Lung (tissue), 11 donors: ENCODE measurements at regions not wholly inside any gene's neighbourhood (a gene's known extent, or its start where the extent isn't known, plus 50 kb on each side); places are given as distances from the start of the nearest gene placed in this dataset.

Experiments used
- ATAC-seq: fragments of 200-7000 bp; cut with Tn5 transposase; one replicate; pipeline ENCODE4 v1.9.1; 2020; ENCODE audit warnings: moderate number of reproducible peaks; ENCODE audit not compliant: insufficient read depth, low FRiP score
- DNase-seq, 3 donors: peaks; one replicate each; pipeline ENCODE4 v3.0.0-alpha.2; 2013 to 2017
- H3K27ac ChIP-seq, 2 donors: one replicate each; pipeline ENCODE4 v1.5.1; 2013; ENCODE audit warnings: mild to moderate bottlenecking in 2 of 2, moderate library complexity in 2 of 2, control low read depth in 1 of 2, inconsistent platforms in 1 of 2, low read depth in 1 of 2, low read length in 1 of 2
- H3K27me3 ChIP-seq, 3 donors: one replicate each; pipeline ENCODE4 v1.5.1; 2013; ENCODE audit warnings: low read length in 2 of 3; ENCODE audit not compliant: control insufficient read depth in 3 of 3, insufficient read depth in 3 of 3
- H3K36me3 ChIP-seq, 4 donors: one replicate each; pipeline ENCODE4 v1.5.1; 2013; ENCODE audit warnings: low read length in 4 of 4, mild to moderate bottlenecking in 1 of 4, moderate library complexity in 1 of 4; ENCODE audit not compliant: control insufficient read depth in 4 of 4, insufficient read depth in 4 of 4
- H3K4me1 ChIP-seq, 5 donors: one replicate each; pipeline ENCODE4 v1.5.1; 2013; ENCODE audit warnings: low read length in 5 of 5, mild to moderate bottlenecking in 2 of 5, moderate library complexity in 1 of 5; ENCODE audit not compliant: control insufficient read depth in 5 of 5, insufficient read depth in 5 of 5
- H3K4me3 ChIP-seq: one replicate; pipeline ENCODE4 v1.5.1; 2013; ENCODE audit warnings: mild to moderate bottlenecking, control low read depth, moderate library complexity
- H3K9ac ChIP-seq, 2 donors: one replicate each; pipeline ENCODE4 v1.5.1; 2013; ENCODE audit warnings: low read length in 2 of 2, control low read depth in 1 of 2; ENCODE audit not compliant: insufficient read depth in 1 of 2
- H3K9me3 ChIP-seq, 4 donors: one replicate each; pipeline ENCODE4 v1.5.1; 2013; ENCODE audit warnings: low read length in 3 of 4, mild to moderate bottlenecking in 1 of 4, moderate library complexity in 1 of 4; ENCODE audit not compliant: control insufficient read depth in 4 of 4, insufficient read depth in 3 of 4
- WGBS, 2 donors: extraction: QIAGEN DNeasy Blood & Tissue Kit; methylation state at CpG; one replicate each; pipeline ENCODE4 v1.1.7; 2013; 5-methylcytosine and 5-hydroxymethylcytosine counted together
- TF ChIP-seq, protein P1 (sequence below): IDR thresholded peaks from 2 replicates; pipeline ENCODE4 v1.5.1; 2012; ENCODE audit warnings: mild to moderate bottlenecking; ENCODE audit errors: control extremely low read depth, extremely low read depth
- donor health status: control.
- donor health status: control.
- donor health status: Bipolar disorder and iron deficiency.
- donor health status: healthy.
- donor health status: DM: yes; HTN: yes; CAD: no.

DNA sequence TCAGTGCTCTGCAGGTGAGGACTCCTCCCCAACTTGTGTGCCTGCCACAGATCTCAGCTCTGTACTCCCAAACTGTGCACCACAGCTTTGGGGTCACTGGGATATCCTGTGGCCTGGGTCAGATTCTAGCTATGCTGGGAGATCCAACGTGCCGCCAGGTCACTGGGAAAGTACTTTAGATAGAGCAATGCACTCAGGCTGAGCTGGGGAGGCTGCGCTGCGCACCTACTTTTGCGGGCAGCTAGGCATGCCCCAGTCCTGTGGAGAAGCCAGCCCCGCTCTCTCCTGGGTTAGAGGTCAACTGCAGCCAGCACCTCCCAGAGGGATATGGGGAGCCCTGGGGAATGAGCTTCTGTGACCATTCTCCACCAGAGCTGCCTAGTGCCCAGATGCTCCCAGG, 552.1 kb upstream of the CDH9 start:
- TF ChIP-seq, protein P1, sequence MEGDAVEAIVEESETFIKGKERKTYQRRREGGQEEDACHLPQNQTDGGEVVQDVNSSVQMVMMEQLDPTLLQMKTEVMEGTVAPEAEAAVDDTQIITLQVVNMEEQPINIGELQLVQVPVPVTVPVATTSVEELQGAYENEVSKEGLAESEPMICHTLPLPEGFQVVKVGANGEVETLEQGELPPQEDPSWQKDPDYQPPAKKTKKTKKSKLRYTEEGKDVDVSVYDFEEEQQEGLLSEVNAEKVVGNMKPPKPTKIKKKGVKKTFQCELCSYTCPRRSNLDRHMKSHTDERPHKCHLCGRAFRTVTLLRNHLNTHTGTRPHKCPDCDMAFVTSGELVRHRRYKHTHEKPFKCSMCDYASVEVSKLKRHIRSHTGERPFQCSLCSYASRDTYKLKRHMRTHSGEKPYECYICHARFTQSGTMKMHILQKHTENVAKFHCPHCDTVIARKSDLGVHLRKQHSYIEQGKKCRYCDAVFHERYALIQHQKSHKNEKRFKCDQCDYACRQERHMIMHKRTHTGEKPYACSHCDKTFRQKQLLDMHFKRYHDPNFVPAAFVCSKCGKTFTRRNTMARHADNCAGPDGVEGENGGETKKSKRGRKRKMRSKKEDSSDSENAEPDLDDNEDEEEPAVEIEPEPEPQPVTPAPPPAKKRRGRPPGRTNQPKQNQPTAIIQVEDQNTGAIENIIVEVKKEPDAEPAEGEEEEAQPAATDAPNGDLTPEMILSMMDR: no peak
- H3K27ac ChIP-seq: no peak overlapping the region
- WGBS, 2 donors: 95 to 98% methylated on average over 6 of the region's 6 CpGs
- no peak for DNase-seq
- no peak for ATAC-seq
- no peaks in the 10 kb centered on the region for H3K4me1 ChIP-seq
- H3K36me3 ChIP-seq: no peaks in the 10 kb centered on the region
- peaks cover 0 to 7% (median 0%) of the 10 kb centered on the region in 4 donors for H3K9me3 ChIP-seq
- H3K9ac ChIP-seq: no peak overlapping the region
- no peak overlapping the region for H3K4me3 ChIP-seq
- H3K27me3 ChIP-seq: no peaks in the 10 kb centered on the region

DNA sequence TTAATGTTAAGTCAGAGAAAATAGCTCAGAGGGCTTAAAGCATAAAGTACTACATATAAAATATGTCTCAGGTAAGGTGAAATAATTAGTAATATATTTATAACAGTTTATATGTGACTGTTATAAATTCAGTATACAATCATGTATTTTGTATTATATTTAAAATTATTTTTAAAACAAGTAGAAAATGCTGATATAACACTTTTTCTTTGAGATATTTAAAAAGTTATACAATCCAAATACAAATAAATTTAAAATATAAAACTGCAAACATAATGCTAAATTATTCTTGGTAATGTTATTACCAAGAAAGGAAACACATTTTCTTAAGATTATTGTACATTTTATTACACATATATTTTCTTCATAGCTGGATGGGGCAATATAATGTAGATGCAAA, 539.9 kb upstream of the CDH9 start:
- no peak overlapping the region for H3K27ac ChIP-seq
- H3K9ac ChIP-seq: no peak overlapping the region
- H3K4me1 ChIP-seq: no peaks in the 10 kb centered on the region
- no peak for ATAC-seq
- no peak for DNase-seq
- no peaks in the 10 kb centered on the region for H3K9me3 ChIP-seq
- H3K4me3 ChIP-seq: no peak overlapping the region
- TF ChIP-seq, protein P1: no peak
- H3K27me3 ChIP-seq: no peaks in the 10 kb centered on the region
- H3K36me3 ChIP-seq: no peaks in the 10 kb centered on the region

DNA sequence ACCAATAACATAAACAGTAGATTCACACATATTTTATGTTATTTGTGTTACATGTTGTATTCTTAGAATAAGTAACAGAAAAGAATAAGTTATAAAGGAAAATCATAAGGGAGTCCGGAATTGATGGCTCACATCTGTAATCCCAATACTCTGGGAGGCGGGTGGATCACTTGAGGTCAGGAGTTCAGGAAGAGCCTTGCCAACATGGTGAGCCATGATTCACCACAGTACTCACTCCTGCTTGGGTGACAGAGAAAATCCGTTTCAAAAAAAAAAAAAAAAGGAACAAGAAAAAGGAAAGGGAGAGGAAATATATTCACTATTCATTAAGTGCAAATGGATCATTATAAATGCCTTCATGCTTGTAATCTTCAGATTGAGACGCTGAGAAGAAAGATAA, 533.3 kb upstream of the CDH9 start:
- Histone ChIP-seq H3K9me3 (no peaks in the 10 kb centered on the region), H3K27me3 (no peaks in the 10 kb centered on the region), H3K9ac (no peak overlapping the region), H3K4me3 (no peak overlapping the region), H3K4me1 (no peaks in the 10 kb centered on the region), H3K27ac (no peak overlapping the region), H3K36me3 (no peaks in the 10 kb centered on the region)
- TF ChIP-seq, protein P1: no peak
- 76 to 87% methylated on average over 4 of the region's 4 CpGs for WGBS, 2 donors
- no peak for ATAC-seq
- no peak for DNase-seq

DNA sequence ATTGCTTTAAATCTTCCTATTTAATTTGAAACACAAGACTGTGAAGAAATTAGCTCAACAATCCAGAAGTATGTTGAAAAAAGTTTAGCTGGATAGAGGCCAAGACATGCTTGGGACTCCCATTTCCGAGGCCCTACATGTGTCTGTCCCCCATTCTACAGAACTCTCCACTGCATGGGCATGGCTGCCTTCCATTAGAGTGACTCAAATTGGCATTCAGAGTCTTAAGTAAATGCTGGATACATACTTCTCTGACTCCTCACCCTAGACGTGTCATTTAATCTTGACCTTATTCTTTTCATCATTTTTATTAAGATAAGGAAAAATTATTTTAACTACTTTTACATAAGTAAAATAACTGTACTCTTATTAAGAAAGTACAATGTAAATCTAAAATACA, 530.4 kb upstream of the CDH9 start:
- Histone ChIP-seq H3K4me3 (no peak overlapping the region), H3K9ac (no peak overlapping the region), H3K36me3 (no peaks in the 10 kb centered on the region), H3K4me1 (no peaks in the 10 kb centered on the region), H3K27me3 (no peaks in the 10 kb centered on the region), H3K9me3 (no peaks in the 10 kb centered on the region), H3K27ac (no peak overlapping the region)
- TF ChIP-seq, protein P1: no peak
- WGBS, 2 donors: 66 to 77% methylated on average over 2 of the region's 2 CpGs
- DNase-seq: no peak
- no peak for ATAC-seq
